Thyroid gland (tissue), 4 donors: ENCODE measurements at regions not wholly inside any gene's neighbourhood (a gene's known extent, or its start where the extent isn't known, plus 50 kb on each side); places are given as distances from the start of the nearest gene placed in this dataset.

Source experiments
- CTCF ChIP-seq, 6 experiments: fragments of 200-600 bp in 3 of 6; fragments of 450-650 bp in 3 of 6; sonication (generic) in 3 of 6; IDR thresholded peaks; one replicate each; pipeline ENCODE4 v1.5.1; 2016 to 2019; ENCODE audit warnings: antibody characterized with exemption in 6 of 6, mild to moderate bottlenecking in 2 of 6, inconsistent platforms in 1 of 6, moderate library complexity in 1 of 6
- POLR2A ChIP-seq, 2 donors: fragments of 450-650 bp; IDR thresholded peaks; one replicate each; pipeline ENCODE4 v1.6.1; 2017; ENCODE audit warnings: antibody characterized with exemption in 2 of 2, mild to moderate bottlenecking in 2 of 2, moderate library complexity in 1 of 2

GRCh38 chr5:2255915-2256690 lies 373.4 kb upstream of the IRX4 start:
- no peak for TF ChIP-seq CTCF (IDR thresholded peaks at IDR 0.05)
- TF ChIP-seq POLR2A (IDR thresholded peaks at IDR 0.05): no peak
